ENCODE measurements at regions not wholly inside any gene's neighbourhood (a gene's known extent, or its start where the extent isn't known, plus 50 kb on each side); places are given as distances from the start of the nearest gene placed in this dataset.

DNA sequence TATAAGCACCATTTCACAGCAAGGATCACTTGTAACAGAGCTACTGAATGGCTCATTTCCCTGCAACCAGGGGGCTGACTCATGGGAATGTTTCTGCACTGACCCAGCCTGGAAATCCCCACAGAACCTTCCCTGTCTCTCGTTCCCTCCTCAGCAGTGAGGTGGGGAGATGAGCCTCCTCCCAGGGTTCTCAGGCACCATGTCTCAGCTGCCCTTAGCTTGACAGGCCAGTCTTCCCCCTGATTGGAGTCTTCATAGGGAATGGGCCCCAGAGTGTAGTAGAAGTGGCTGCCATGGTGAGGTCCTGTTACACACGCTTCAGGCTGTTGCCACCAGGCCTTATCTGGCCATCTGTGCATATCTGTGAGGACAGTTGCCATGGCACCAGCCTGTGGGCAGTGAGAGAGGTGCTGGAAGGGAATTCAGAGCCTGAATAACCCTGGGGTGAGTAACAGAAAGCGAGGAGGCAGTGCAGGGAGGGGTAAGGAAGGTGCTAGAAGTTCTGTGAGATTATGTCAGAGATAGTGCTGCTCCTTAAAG lies 324.4 kb downstream of the ENC1 start:
- peak; percentile 94 for DNase-seq (ENCODE audit: low spot score)

DNA sequence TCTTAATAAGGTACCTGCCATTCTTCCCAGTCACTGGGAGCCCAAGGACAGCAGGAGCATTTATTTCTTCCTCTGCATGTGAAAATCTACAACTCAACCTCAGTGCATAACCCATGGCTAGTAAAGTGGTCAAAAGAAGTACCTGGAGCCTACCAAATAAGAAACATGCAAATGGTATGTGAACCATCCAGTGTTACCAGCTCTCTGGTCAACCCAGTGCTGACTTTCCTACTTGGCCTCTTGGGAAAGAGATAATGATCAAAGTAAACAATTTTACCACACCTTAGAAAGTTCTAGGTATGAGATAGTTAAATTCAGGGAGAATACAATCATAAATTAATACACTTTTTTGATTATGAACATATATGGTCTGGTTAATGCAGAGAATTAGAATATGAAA lies 325.6 kb downstream of the ENC1 start:
- DNase-seq (ENCODE audit: low spot score) = no peak

DNA sequence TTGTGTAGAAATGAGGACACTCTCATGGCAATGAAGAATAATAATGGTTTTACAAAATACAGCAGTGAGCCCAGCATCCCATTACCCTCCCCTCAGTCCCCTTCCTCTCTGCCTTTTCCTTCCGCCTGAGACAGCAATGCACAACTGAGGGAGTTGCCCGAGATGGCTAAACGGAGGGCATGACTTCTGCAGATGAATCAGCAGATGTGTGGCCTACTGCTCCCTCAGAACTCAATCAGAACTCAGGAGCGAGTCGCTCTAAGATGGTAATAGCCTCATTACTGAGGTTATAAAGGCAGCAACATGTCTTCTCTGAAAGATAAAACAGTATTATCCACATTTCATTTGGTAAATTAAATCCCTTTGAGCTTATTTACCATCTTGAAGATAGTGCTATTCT lies 326.6 kb downstream of the ENC1 start:
- DNase-seq (ENCODE audit: low spot score) = no peak

DNA sequence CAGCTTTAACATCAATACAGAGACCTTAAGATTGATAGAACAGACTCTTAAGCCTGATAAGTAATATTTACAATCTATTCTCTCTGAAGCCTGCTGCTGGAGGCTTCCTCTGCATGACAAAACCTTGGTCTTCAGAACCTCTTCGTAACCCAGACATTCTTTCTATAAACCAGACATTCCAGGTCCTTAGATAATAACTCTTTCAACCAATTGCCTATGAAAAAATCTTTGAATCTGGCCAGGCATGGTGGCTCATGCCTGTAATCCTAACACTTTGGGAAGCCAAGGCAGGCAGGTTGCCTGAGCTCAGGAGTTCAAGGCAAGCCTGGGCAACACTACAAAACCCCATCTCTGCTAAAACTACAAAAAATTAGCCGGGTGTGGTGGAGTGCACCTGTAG lies 327.8 kb downstream of the ENC1 start:
- no peak for DNase-seq (ENCODE audit: low spot score)

DNA sequence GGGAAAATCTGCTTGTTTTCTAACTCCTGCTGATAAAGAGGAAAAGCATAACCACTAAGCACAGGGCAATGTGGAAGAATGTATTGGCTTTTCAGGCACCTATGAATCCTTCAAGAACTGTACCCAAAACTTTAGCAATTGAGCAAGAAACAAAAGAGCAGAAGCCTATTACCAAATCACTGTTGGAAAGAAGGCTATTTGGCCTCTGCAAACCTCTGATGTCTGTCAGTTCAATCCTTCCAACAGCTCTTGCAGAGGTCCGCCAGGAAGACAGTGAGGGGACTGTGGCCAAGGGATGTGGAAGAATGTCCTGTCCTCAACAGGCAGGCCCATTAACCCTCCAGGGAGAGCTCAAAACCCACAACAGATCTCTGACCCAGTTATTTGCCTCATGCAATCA lies 328.6 kb downstream of the ENC1 start:
- DNase-seq (ENCODE audit: low spot score) = no peak

DNA sequence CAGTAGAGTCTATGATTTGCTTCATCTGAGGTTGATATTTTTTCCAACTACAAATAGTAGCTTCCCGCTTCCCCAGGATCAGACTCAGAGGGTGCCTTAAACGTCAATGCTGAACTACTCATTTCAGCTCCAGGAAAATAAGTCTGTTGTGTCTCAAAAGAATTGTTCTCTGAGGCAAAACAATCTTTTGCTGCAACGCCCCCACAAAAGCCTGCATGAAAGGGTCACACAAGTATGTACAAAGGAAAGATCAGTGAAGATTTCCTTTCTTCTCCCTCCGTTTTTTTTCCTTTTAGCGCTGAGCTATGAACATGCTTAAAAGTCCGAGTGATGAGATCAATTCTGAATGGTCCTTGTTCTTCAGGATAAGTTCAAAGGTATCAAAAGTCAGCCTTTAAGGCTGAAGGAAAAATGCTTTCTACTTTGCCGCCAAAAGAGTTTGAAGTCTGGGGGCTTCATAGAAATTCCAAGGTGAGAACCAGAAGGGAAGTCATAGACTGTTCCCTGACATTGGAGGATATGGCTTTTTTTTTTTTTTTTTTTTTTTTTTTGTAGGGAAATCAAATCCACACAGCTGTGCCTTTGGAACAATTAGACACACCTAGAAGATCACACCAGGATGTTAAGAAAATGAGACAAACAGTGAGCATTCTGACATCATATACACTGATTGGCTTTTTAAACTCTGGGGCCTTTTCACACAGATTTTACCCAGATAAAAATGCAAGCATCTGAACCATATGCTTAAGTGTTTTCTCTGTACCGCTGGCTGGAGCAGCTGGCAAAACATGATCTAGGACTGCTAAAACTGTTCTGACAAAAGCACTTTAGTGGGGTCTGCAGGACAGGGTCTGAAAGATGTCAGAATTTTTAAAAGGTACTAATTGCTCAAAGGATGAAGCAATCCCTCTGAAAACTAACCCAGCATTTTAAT lies 329.3 kb downstream of the ENC1 start:
- no peak for DNase-seq (ENCODE audit: low spot score)

DNA sequence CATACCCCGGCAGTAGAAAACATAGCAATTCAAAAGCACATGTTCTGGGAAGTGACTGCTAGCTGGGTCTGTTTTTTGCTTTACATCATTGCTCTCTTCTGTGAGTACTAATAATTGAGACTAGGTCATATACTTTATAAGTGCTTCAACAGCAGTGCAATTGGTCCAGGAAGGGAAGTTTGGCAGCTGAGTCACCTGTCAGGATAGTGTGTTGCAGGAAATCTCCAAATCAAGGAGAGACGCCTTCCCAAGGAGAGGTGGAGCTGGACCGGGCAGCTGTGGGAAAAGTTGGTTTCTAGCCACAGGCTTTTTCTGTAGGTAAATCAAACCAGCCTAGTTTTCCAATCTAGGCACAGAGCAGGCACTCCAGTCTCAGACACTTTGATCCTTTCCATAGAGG lies 330.1 kb downstream of the ENC1 start:
- DNase-seq (ENCODE audit: low spot score) = no peak

DNA sequence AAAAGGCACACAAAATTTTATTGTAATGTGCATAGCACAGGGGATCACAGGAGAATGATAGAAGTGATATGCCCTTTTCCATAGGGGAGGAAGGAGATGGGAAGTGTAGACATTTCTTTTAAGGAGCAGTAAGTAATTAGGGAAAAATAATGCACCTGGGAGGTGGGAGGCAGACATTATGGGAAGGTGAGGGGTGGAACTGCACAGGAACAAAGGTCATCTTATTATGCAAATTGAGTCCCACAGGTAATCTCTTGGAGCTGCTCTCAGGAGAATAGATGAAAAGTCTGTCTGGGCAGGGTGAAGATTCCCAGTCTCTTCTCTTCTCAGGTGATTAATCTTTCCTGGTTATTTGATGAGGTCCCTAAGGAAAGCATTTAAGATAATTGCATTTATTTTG lies 331.5 kb downstream of the ENC1 start:
- DNase-seq (ENCODE audit: low spot score) = no peak

DNA sequence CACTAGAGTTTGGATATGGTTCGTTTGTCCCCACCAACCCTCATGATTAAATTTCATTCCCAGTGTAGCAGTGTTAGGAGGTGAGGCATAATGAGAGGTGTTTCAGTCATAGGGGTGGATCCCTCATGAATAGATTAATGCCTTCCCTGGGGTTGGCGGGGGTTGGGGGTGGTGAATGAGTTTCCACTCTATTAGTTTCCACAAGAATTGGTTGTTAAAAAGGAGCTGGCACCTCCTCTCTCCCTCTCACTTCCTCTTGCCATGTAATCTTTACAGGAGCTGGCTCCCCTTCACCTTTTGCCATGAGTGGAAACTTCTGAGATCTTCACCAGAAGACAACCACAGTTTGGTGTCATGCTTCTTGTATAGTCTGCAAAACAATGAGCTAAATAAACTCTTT lies 333.7 kb downstream of the ENC1 start:
- DNase-seq (ENCODE audit: low spot score) = no peak

DNA sequence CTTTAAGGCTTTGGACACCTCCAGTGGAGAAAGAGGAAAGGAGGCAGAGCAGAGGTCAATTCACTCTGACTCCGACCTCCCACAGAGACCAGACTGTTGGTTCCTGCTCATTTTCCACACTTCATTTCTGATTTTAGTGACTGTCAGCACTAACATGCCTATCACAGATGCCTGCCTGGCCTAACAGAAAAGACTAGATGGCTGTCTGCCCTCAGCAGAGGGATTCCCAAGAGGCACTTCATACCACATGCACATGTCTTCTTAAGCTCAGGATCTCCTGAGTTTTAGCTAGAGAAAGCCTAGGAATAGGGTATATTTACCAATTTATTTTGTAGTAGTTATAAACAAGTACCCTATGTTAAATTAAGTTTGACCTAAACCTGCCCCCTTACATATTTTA lies 336.0 kb downstream of the ENC1 start:
- no peak for DNase-seq (ENCODE audit: low spot score)

DNA sequence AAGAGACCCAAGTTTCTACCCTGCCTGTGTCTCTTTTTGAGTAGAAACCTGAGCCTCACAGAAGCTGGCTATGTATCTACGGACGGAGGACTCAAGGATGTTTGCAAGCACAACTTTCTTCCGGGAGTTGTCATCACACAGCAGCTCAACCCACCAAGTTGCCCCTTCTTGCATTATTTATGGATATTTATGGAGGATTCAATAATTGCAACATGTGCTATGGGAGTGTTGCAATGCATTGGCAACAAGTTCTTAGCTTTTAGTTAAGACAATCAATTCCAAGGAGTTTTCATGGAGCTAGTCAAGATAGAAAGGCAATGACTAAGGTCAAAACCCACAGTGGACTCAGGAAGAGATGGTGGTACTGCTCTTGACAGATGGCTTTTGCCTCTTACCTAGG lies 336.9 kb downstream of the ENC1 start:
- no peak for DNase-seq (ENCODE audit: low spot score)

DNA sequence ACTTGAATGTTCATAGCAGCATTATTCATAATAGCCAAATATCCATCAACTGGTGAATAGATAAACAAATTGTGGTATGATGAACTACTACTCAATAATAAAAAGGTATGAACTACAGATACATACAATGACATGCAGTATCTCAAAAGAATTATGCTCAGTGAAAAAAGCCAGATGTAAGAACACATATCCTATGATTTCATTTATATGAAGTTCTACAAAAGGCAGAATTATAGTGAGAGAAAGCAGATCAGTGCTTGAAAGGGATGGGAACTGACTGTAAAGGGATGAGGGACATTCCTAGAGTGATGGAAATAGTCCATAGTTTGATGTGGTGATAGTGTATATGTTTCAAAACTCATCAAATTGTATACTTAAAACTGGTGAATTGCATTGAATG lies 339.0 kb downstream of the ENC1 start:
- DNase-seq (ENCODE audit: low spot score) = no peak

DNA sequence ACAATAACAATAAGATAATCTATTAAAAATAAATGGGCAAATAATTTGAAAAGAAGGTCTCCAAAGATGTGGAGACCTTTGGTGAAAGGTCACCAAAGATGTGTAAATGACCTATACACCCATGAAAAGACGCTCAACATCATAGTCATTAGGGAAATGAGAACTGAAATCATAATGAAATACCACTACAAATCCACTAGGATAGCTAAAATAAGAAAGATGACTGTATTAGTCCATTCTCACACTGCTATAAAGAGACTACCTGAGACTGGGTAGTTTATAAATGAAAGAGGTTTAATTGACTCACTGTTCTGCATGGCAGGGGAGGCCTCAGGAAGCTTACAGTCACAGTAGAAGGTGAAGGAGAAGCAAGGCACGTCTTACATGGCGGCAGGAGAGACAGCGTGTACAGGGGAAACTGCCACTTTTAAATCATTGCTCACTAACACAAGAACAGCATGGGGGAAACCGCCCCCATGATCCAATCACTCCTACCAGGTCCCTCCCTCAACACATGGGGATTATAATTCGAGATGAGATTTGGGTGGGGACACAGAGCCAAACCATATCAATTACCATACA lies 339.6 kb downstream of the ENC1 start:
- DNase-seq (ENCODE audit: low spot score) = no peak

DNA sequence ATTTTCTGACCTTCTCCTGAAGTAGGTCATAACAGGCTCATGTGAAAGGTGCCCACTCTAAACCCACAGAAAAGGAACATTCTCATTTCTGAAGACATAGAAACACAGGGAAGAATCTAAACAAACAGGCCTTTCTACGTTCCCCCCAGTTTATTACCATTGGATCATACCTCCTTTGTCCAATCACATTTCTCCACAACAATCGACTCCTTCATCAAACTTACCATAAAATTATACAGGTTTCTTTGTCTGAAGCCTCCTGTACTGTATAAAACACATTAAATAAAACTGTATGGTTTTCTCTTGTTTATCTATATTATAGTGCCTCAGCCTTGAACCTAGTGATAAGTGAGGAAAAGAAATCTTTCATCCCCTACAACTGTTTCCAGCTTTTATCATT lies 340.7 kb downstream of the ENC1 start:
- no peak for DNase-seq (ENCODE audit: low spot score)

DNA sequence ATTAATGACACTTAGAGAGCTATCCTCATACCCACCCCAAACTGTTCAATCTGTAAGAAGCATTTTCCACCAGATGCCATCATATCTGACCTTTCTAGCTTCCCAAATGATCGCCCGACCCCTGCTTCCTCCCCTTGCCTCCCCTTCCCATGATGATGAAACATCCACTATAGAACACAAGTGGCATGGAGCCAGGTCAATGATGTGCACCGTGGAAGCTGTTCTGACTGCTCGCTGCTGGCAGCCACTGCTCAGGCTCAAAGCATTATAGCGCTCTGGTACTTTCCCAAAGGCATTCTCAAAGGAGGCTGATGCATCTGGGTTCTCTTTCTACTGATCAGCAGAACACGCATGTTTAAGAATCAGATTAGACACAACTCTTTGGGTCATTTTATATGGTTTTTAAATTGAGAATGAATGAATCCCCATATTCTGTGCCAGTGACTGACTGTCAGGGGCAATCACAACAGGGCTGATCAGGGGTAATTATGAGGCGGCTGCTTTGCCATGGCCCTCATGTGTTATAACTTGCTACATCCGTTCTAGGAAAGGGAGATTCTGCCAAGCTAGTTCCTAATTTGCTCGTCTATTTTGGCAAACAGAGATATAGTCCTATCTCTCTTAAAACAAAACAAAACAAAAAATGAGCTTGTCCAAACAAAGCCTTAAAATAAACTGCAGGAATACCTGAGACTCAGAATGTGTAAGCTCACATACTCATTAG lies 343.7 kb downstream of the ENC1 start:
- no peak for DNase-seq (ENCODE audit: low spot score)

DNA sequence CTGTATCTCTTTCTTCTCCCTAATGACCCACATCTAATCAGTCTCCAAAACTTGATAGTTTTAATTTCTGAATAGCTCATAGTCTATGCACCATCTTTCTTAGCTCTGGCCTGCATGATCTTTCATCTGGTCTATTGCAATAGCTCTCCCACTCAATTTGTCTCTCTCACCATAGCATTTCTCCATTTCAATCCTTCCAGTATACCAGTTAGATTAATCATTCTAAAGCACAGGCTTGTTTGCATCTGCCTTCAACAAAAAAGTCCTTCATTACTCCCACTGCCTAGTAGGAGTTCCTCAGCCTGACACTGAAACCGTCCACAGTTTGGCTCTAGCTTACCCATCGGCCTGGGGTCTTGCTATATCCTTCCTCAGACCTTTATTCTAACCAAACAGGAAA lies 344.9 kb downstream of the ENC1 start:
- DNase-seq (ENCODE audit: low spot score) = no peak

DNA sequence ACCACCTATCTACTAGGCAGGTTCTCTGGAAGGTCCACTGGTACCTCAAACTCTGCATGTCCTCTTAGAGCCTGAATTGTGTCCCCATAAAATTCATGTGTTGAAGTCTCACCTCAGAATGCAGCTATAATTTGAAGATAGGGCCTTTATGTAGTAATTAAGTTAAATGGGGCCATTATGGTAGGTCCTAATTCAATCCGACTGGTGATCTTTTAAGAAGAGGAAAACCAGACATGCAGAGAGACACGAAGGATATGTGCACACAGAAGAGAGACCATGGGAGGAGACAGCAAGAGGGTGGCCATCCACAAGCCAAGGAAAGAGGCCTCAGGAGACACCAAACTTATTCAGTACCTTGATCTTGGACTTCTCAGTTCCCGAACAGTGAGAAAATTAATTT lies 345.4 kb downstream of the ENC1 start:
- DNase-seq (ENCODE audit: low spot score) = no peak

DNA sequence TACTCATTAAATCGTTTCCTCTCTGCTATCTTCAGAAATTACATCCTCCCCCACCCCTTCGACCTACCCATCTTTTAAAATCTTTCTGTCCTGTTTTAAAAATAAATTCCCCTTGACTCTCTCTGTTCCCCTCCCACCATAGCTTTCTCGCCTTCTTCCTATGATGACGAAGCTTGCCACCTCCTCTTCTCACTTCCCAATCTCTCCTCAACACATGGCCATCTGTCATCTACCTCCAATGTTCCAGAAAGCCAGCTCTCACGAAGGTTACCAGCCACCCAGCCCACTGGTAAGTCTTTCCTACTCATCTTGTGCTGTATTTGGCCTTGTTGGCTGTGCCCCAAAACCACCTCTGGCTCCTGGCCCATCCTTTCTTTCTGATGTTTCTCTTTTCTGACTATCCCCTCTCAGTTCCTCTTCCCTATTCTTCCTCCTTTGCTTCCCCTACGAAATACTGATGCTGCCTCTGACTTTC lies 346.3 kb downstream of the ENC1 start:
- no peak for DNase-seq (ENCODE audit: low spot score)

DNA sequence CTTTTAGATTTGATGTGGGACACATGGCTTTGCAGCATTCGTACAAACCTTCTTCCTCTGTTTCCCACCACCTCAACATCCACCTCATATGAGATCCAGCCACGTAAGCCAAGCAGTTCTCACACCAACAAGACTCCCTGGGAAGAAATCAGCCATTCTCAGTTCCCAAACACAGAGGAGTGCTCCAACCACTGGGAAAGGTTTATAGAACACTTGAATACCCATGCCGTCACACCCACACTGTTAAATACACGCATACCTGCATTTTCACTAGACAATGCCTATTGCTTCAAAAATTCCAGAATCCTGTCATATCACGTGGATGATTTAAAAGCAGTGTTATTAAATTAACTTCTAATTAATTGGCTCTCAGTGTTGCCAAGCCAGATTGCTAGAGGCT lies 347.3 kb downstream of the ENC1 start:
- no peak for DNase-seq (ENCODE audit: low spot score)

DNA sequence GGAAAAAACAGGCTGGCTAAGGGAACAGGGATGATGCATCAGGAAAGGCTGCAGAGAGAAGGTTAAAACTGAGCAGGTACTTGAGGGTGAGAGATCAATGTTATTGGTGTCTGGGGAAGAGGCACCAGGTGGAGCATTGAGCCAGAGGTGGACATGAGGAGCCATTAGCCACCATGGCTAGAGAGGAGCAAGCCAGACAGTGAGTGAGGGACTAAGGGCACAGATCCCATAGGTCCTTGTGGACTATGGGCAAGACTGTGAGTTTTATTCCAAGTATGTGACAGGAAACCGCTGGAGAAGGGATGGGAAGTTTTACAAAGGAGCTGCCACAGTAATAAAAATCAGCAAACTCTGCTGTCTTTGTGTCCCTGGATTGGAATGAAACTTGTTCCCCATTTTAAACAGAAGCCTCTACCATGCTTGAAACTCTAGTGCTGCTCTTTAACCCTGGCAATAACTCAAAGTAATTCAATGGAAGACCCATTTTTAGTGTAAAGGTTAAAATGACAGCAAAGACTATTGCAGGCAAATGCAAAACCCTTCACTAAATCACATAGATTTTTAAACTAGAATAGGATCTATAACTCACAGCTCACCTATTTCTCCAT lies 349.8 kb downstream of the ENC1 start:
- DNase-seq (ENCODE audit: low spot score) = no peak

DNA sequence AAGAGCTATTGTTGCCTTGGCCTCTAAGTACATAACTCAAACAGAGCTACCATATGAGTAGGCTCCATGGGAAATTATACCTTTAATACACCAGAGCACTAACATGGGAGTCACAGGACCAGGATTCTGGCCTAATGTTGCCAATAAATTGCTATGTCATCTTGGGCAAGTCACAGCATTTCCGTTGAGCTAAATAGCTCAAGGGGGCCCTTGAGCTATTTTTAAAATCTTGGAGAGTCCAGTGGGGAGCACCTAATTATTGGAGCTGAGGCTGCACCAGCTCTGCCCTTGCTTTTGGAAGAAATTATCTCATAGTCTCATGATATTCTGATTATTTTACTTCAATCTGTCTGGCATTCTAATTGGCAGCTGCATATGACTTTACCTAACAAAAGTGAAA lies 350.8 kb downstream of the ENC1 start:
- DNase-seq (ENCODE audit: low spot score) = no peak

DNA sequence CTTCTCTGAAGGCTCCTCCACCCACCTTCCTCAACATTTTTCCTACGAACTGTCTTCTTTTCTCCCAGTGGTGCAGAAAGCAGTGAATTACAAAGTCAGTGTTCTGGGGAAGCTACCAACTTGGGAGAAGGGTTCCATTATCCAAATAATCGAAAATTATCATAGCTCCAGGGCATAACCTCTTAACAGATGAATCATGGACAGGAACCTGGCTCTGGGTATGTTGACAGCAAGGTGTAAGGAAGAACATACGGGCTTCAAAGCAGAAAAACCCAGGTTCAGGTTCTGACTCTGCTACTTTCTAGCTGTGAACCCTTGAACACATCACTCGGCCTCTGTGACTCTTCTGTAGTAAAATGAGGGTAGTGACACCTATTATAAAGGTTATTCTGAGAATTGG lies 351.3 kb downstream of the ENC1 start:
- no peak for DNase-seq (ENCODE audit: low spot score)
